Kidney (tissue), 13 donors: ENCODE measurements at regions not wholly inside any gene's neighbourhood (a gene's known extent, or its start where the extent isn't known, plus 50 kb on each side); places are given as distances from the start of the nearest gene placed in this dataset.

Source experiments
- DNase-seq, 5 donors: peaks; one replicate each; pipeline ENCODE4 v3.0.0-alpha.2; 2013 to 2020
- FAIRE-seq: peaks from 2 replicates; lab custom pipeline; 2012; peaks lifted over from hg19 to GRCh38; lab: Jason Lieb, UNC
- H3K27ac ChIP-seq, 2 donors: one replicate each; pipeline ENCODE4 v1.7.0; 2013; ENCODE audit warnings: low read depth in 2 of 2, low read length in 2 of 2, inconsistent platforms in 1 of 2
- H3K27me3 ChIP-seq: one replicate; pipeline ENCODE4 v1.7.1; 2013; ENCODE audit warnings: low read length, inconsistent platforms; ENCODE audit not compliant: control insufficient read depth, insufficient read depth
- H3K36me3 ChIP-seq, 3 donors: one replicate each; pipeline versions ENCODE4 v1.7.0 to v1.7.1; 2013; ENCODE audit warnings: low read length in 3 of 3, control low read depth in 1 of 3, inconsistent platforms in 1 of 3; ENCODE audit not compliant: insufficient read depth in 3 of 3, control insufficient read depth in 2 of 3
- H3K4me1 ChIP-seq, 3 donors: one replicate each; pipeline versions ENCODE4 v1.7.0 to v1.7.1; 2013; ENCODE audit warnings: low read length in 3 of 3, inconsistent platforms in 1 of 3, low read depth in 1 of 3; ENCODE audit not compliant: control insufficient read depth in 2 of 3, insufficient read depth in 2 of 3
- H3K4me3 ChIP-seq, 3 donors: one replicate each; pipeline versions ENCODE4 v1.7.0 to v1.8.1; 2013; ENCODE audit warnings: low read length in 3 of 3, control low read depth in 1 of 3, inconsistent platforms in 1 of 3
- H3K9ac ChIP-seq, 3 donors: one replicate each; pipeline versions ENCODE4 v1.7.0 to v1.7.1; 2013; ENCODE audit warnings: low read length in 3 of 3, control low read depth in 1 of 3, inconsistent platforms in 1 of 3
- H3K9me3 ChIP-seq, 3 donors: one replicate each; pipeline versions ENCODE4 v1.7.0 to v1.7.1; 2013; ENCODE audit warnings: low read length in 3 of 3, control low read depth in 1 of 3, inconsistent platforms in 1 of 3; ENCODE audit not compliant: control insufficient read depth in 2 of 3, insufficient read depth in 1 of 3
- intact Hi-C: fragments of 100-400 bp; cut with DNase I; formaldehyde crosslinking; loops from one replicate; pipeline ENCODE4 v1.11.1; 2022
- TF ChIP-seq, protein P1 (sequence below): IDR thresholded peaks from 3 replicates; pipeline ENCODE4 v1.5.1; 2012; ENCODE audit warnings: mild to moderate bottlenecking, moderate library complexity, borderline replicate concordance; ENCODE audit not compliant: insufficient read depth; ENCODE audit errors: extremely low read depth
- donor health status: control.
- donor health status: control.
- donor health status: control.
- donor health status: control.
- donor health status: control.
- donor health status: DM: yes; HTN: yes; CAD: no.
- donor health status: Normal renal cell carcinoma (clear cell type).

DNA sequence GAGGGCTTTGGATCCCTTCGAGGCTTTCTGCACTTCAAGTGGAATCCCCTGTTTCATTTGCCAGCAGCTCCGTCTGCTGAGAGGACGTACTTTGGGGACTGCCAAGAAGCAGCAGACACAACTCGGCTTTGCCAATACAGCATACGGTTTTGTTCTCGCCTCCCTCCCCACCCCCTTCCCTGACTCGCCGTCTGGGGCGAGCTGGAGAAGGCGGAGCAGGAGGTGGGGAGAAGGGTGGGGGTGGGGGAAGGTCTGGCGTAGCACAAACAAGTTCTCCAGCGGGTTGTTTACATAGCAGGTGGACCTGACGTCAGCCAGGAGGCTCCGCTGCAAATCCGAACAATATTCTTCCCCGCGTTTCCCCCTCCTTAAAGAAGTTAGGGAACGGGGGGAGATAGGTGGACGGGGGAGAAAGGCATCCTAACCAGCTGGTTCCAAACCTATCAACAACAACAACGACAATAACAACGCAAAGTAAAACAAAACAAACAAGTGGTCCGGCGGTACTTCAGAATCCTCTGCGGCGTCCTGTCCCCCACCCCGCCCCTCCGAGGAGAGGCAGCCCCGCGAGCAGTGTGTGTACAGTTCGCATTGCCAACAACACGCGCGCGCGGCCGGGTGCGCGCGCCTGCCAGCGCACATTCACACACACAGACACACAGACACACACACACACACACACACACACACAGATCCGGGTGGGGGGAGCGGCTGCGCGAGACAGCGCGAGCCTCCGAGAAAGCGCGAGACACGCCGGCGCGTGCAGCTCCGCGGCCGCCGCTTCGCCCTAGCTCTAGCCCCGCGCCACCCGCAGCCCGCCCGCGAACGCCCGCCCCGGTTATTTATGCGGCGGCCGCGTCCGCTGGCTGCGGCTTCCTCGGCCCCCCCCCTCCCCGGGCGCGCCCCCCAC lies 167.0 kb upstream of the PPP1R3A start:
- Histone ChIP-seq H3K9ac (peak overlapping the region in 2 of 3 donors; percentile 28 to 41), H3K27me3 (peaks cover 47% of the 10 kb centered on the region), H3K4me1 (peaks cover 0 to 12% (median 5%) of the 10 kb centered on the region in 3 donors), H3K9me3 (no peaks in the 10 kb centered on the region), H3K4me3 (peak overlapping the region; percentile 42 to 81 (median 79)), H3K27ac (peak overlapping the region; percentile 75 to 83), H3K36me3 (no peaks in the 10 kb centered on the region)
- intact Hi-C loops, result no loop called here
- FAIRE-seq, result no peak
- TF ChIP-seq, protein P1, sequence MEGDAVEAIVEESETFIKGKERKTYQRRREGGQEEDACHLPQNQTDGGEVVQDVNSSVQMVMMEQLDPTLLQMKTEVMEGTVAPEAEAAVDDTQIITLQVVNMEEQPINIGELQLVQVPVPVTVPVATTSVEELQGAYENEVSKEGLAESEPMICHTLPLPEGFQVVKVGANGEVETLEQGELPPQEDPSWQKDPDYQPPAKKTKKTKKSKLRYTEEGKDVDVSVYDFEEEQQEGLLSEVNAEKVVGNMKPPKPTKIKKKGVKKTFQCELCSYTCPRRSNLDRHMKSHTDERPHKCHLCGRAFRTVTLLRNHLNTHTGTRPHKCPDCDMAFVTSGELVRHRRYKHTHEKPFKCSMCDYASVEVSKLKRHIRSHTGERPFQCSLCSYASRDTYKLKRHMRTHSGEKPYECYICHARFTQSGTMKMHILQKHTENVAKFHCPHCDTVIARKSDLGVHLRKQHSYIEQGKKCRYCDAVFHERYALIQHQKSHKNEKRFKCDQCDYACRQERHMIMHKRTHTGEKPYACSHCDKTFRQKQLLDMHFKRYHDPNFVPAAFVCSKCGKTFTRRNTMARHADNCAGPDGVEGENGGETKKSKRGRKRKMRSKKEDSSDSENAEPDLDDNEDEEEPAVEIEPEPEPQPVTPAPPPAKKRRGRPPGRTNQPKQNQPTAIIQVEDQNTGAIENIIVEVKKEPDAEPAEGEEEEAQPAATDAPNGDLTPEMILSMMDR, result no peak
- peak; percentile 84 to 92 (median 87) for DNase-seq

DNA sequence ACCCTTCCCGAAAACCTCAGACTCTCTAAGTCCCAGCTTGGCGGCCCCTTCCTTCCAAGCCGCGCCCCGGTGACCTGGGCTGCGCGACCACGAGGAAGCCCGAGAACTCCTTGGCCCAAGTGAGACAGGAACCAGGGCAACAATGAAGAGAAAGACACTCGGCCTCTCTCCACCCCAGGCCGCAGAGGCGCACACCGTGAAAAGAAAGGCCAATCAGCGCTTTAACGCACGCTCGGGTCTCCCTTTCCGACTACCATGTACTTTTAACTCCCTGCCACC lies 166.4 kb upstream of the PPP1R3A start:
- intact Hi-C loops, result no loop called here
- H3K27ac ChIP-seq, result peak overlapping the region; percentile 58 to 83
- peak overlapping the region; percentile 42 to 81 (median 79) for H3K4me3 ChIP-seq
- TF ChIP-seq, protein P1, result no peak
- H3K27me3 ChIP-seq, result peaks cover 47% of the 10 kb centered on the region
- peak overlapping the region in 1 of 3 donors; percentile 41 for H3K9ac ChIP-seq
- H3K36me3 ChIP-seq, result no peaks in the 10 kb centered on the region
- H3K9me3 ChIP-seq, result no peaks in the 10 kb centered on the region
- peaks cover 0 to 12% (median 5%) of the 10 kb centered on the region in 3 donors for H3K4me1 ChIP-seq
- DNase-seq (no peak), FAIRE-seq (no peak)

DNA sequence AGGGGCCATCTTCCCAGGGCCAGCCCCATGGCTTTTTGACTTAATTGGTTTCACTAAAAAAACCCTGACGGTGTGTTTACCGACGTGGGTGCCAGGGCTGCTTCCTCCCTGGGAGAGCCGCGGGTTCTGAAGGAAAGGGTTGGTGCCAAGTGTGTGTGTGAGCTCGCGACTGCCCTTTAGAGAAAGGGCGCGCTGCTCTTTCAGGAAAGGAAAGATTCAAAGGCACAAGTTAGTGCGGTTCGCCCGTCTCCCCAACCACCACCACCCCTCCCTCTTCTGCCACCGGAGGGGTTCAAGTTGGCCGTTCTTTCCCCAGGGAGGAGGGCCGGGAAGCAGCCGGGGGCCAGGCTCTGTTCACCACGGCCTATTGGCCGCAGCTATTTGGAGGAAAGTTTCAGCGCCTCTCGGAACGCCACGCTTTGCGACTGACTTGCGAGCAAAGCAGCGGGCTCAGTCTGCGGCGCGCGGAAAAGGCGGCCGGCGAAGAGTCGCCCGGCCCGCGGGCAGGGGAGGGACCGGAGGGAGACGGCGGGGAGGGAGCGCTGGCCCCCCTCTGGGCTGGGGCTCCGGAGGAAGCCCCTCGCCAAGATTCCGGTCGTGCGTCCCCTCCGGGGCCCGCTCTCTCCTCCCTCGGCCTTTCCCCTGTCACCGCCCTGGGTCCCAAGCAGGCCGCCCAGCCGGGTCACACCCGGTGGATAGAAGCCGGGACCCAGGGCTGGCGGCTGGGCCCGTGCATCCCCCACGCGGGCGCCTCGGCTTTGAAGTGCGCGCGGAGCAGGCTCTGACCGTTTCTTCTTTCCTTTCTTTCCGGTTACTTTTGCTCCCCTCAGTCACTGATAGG lies 165.9 kb upstream of the PPP1R3A start:
- peaks cover 0 to 12% (median 5%) of the 10 kb centered on the region in 3 donors for H3K4me1 ChIP-seq
- H3K27me3 ChIP-seq, result peaks cover 46% of the 10 kb centered on the region
- no peaks in the 10 kb centered on the region for H3K9me3 ChIP-seq
- H3K27ac ChIP-seq, result peak overlapping the region; percentile 58 to 83
- FAIRE-seq, result no peak
- intact Hi-C loops, result no loop called here
- peak overlapping the region in 1 of 3 donors; percentile 41 for H3K9ac ChIP-seq
- no peaks in the 10 kb centered on the region for H3K36me3 ChIP-seq
- H3K4me3 ChIP-seq, result peak overlapping the region in 2 of 3 donors; percentile 79 to 81
- TF ChIP-seq, protein P1, result no peak
- DNase-seq, result peak; percentile 57 to 80 (median 69)
